GM23248 (cell line): ENCODE measurements at regions not wholly inside any gene's neighbourhood (a gene's known extent, or its start where the extent isn't known, plus 50 kb on each side); places are given as distances from the start of the nearest gene placed in this dataset.

Experiments used
- DNase-seq: peaks from one replicate; pipeline ENCODE4 v3.0.0-alpha.2; 2015
- H2AFZ ChIP-seq: fragments of 200-600 bp; sonication (generic); 2 replicates; pipeline ENCODE4 v1.6.1; 2016; ENCODE audit warnings: antibody characterized with exemption
- H3F3A ChIP-seq: fragments of 200-600 bp; sonication (generic); 2 replicates; pipeline ENCODE4 v1.6.1; 2016; ENCODE audit warnings: mild to moderate bottlenecking, antibody characterized with exemption, mixed run types; ENCODE audit not compliant: insufficient read depth
- H3K27ac ChIP-seq: fragments of 200-600 bp; sonication (generic); 2 replicates; pipeline ENCODE4 v1.5.1; 2016; ENCODE audit warnings: mild to moderate bottlenecking
- H3K27me3 ChIP-seq: fragments of 200-600 bp; sonication (generic); replicated peaks from 2 replicates; pipeline ENCODE4 v1.6.1; 2016; ENCODE audit warnings: mild to moderate bottlenecking; ENCODE audit not compliant: insufficient read depth
- H3K36me3 ChIP-seq: fragments of 200-600 bp; sonication (generic); 2 replicates; pipeline ENCODE4 v1.6.1; 2016; ENCODE audit warnings: low read depth, mild to moderate bottlenecking
- H3K4me1 ChIP-seq: fragments of 200-600 bp; sonication (generic); 2 replicates; pipeline ENCODE4 v1.6.1; 2016; ENCODE audit warnings: mild to moderate bottlenecking; ENCODE audit not compliant: insufficient read depth
- H3K4me2 ChIP-seq: fragments of 200-600 bp; sonication (generic); one replicate; pipeline ENCODE4 v1.6.1; 2016; ENCODE audit warnings: mild to moderate bottlenecking; ENCODE audit not compliant: unreplicated experiment
- H3K4me3 ChIP-seq: fragments of 200-600 bp; sonication (generic); 2 replicates; pipeline ENCODE4 v1.5.1; 2016; ENCODE audit warnings: mild to moderate bottlenecking
- H3K79me2 ChIP-seq: fragments of 200-600 bp; sonication (generic); 2 replicates; pipeline ENCODE4 v1.6.1; 2016; ENCODE audit warnings: mild to moderate bottlenecking; ENCODE audit not compliant: insufficient read depth
- H3K9ac ChIP-seq: fragments of 200-600 bp; sonication (generic); 2 replicates; pipeline ENCODE4 v1.6.1; 2016; ENCODE audit warnings: mild to moderate bottlenecking
- H3K9me2 ChIP-seq: fragments of 200-600 bp; sonication (generic); 2 replicates; pipeline ENCODE4 v1.6.1; 2016; ENCODE audit warnings: mixed run types, mild to moderate bottlenecking, moderate library complexity; ENCODE audit not compliant: insufficient read depth
- H3K9me3 ChIP-seq: fragments of 200-600 bp; sonication (generic); one replicate; pipeline ENCODE4 v1.6.1; 2017; ENCODE audit warnings: low read depth
- H4K20me1 ChIP-seq: fragments of 200-600 bp; sonication (generic); 2 replicates; pipeline ENCODE4 v1.6.0; 2016; ENCODE audit not compliant: insufficient read depth
- EZH2 ChIP-seq: fragments of 200-600 bp; sonication (generic); IDR thresholded peaks from 2 replicates; pipeline ENCODE4 v1.6.1; 2018; ENCODE audit warnings: antibody characterized with exemption, mild to moderate bottlenecking; ENCODE audit not compliant: insufficient read depth, poor library complexity, severe bottlenecking
- EZH2phosphoT487 ChIP-seq: fragments of 200-600 bp; sonication (generic); IDR thresholded peaks from 2 replicates; pipeline ENCODE4 v1.6.1; 2018; ENCODE audit warnings: antibody characterized with exemption, moderate library complexity, mild to moderate bottlenecking, low read depth; ENCODE audit not compliant: insufficient read depth
- WGBS, 2 experiments: methylation state at CpG; one replicate each; pipeline ENCODE4 v1.1.6; 2015 to 2017; ENCODE audit warnings: low lambda C conversion rate in 2 of 2, low coverage in 1 of 2; ENCODE audit errors: missing lambda C conversion rate in 2 of 2; 5-methylcytosine and 5-hydroxymethylcytosine counted together
- in situ Hi-C: fragments of 300-500 bp; cut with MboI; formaldehyde crosslinking; loops from 2 replicates; pipeline ENCODE4 v1.15.0; 2020

- no peak overlapping the region for H3K9ac ChIP-seq
- no peaks in the 10 kb centered on the region for H3F3A ChIP-seq
- WGBS, 2 experiments: 43 to 57% methylated on average over 5 of the region's 5 CpGs
- no peak overlapping the region for H3K4me2 ChIP-seq
- no peaks in the 10 kb centered on the region for H3K9me3 ChIP-seq
- H3K27me3 ChIP-seq: no peaks in the 10 kb centered on the region; the same call in 1 of the 2 replicates
- in situ Hi-C loops: no loop called here
- no peak overlapping the region for H3K27ac ChIP-seq
- H2AFZ ChIP-seq: no peak overlapping the region
- no peaks in the 10 kb centered on the region for H3K79me2 ChIP-seq
- DNase-seq: no peak
- no peaks in the 10 kb centered on the region for H3K9me2 ChIP-seq
- no peaks in the 10 kb centered on the region for H3K4me1 ChIP-seq
- H3K4me3 ChIP-seq: no peak overlapping the region
- TF ChIP-seq EZH2 (no peak), EZH2phosphoT487 (no peak)
- no peaks in the 10 kb centered on the region for H3K36me3 ChIP-seq
- H4K20me1 ChIP-seq: no peaks in the 10 kb centered on the region
Measured at GRCh38 chr13:42474954-42475353, 99.0 kb upstream of the TNFSF11 start.

- Histone ChIP-seq H3K79me2 (no peaks in the 10 kb centered on the region), H3K9me2 (no peaks in the 10 kb centered on the region), H3F3A (no peaks in the 10 kb centered on the region), H3K27ac (no peak overlapping the region), H3K9ac (no peak overlapping the region), H2AFZ (no peak overlapping the region), H3K36me3 (no peaks in the 10 kb centered on the region), H4K20me1 (no peaks in the 10 kb centered on the region), H3K4me2 (no peak overlapping the region), H3K4me1 (no peaks in the 10 kb centered on the region), H3K4me3 (no peak overlapping the region), H3K27me3 (peaks cover 4% of the 10 kb centered on the region), H3K9me3 (no peaks in the 10 kb centered on the region)
- TF ChIP-seq EZH2: no peak
- no peak for TF ChIP-seq EZH2phosphoT487
- 4 to 12% methylated on average over 10 of the region's 10 CpGs for WGBS, 2 experiments
- no peak for DNase-seq
- in situ Hi-C loops: no loop called here
Measured at GRCh38 chr13:42477596-42478190, 96.3 kb upstream of the TNFSF11 start.

- TF ChIP-seq EZH2 (no peak), EZH2phosphoT487 (no peak)
- no peak overlapping the region for H3K9ac ChIP-seq
- no peak overlapping the region for H2AFZ ChIP-seq
- H3K36me3 ChIP-seq: no peaks in the 10 kb centered on the region
- WGBS, 2 experiments: 67% methylated on average over 3 of the region's 3 CpGs
- no peaks in the 10 kb centered on the region for H3K4me1 ChIP-seq
- no peak overlapping the region for H3K4me2 ChIP-seq
- H3K27me3 ChIP-seq: peaks cover 11% of the 10 kb centered on the region
- no peaks in the 10 kb centered on the region for H3K9me2 ChIP-seq
- H3K9me3 ChIP-seq: no peaks in the 10 kb centered on the region
- peak; percentile 34 for DNase-seq
- no peaks in the 10 kb centered on the region for H3F3A ChIP-seq
- no peaks in the 10 kb centered on the region for H3K79me2 ChIP-seq
- H4K20me1 ChIP-seq: no peaks in the 10 kb centered on the region
- H3K4me3 ChIP-seq: no peak overlapping the region
- in situ Hi-C loops: no loop called here
- no peak overlapping the region for H3K27ac ChIP-seq
Measured at GRCh38 chr13:42478531-42479156, 95.3 kb upstream of the TNFSF11 start.

- Histone ChIP-seq H4K20me1 (no peaks in the 10 kb centered on the region), H3F3A (peaks cover 14% of the 10 kb centered on the region; the same call in 1 of the 2 replicates), H3K27ac (no peak overlapping the region), H3K9me2 (no peaks in the 10 kb centered on the region), H3K4me1 (peaks cover 12% of the 10 kb centered on the region), H3K4me2 (no peak overlapping the region), H3K36me3 (no peaks in the 10 kb centered on the region), H3K9me3 (no peaks in the 10 kb centered on the region), H3K27me3 (peaks cover 51% of the 10 kb centered on the region), H2AFZ (no peak overlapping the region), H3K4me3 (no peak overlapping the region), H3K79me2 (no peaks in the 10 kb centered on the region), H3K9ac (no peak overlapping the region)
- in situ Hi-C loops: no loop called here
- TF ChIP-seq EZH2 (no peak), EZH2phosphoT487 (no peak)
- no peak for DNase-seq
Measured at GRCh38 chr13:42484386-42484785, 89.6 kb upstream of the TNFSF11 start.

DNA sequence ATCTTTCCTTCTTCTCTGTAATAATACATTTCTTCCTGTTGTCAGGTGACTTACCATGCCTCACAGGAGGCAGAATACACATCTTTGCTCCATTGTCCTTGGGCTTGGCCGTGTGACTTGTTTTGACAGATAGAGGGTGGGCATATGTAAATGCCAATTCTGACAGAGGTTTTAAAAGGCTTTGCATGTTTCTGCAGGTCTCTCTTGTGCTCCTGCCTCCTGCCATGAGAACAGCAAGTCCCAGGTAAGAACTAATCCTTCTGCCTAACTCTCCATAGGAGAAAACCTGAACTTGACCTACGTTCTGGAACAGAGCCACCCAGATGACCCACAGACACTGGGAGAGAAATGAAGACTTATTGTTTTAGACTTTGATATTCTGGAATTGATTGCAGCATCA is 88.7 kb upstream of the TNFSF11 start:
- Histone ChIP-seq H3K27ac (no peak overlapping the region), H3K79me2 (no peaks in the 10 kb centered on the region), H3K27me3 (peaks cover 58% of the 10 kb centered on the region), H3K36me3 (no peaks in the 10 kb centered on the region), H2AFZ (no peak overlapping the region), H3K9ac (no peak overlapping the region), H4K20me1 (no peaks in the 10 kb centered on the region), H3K9me2 (no peaks in the 10 kb centered on the region), H3K4me1 (peaks cover 12% of the 10 kb centered on the region), H3K9me3 (no peaks in the 10 kb centered on the region), H3K4me2 (no peak overlapping the region), H3K4me3 (no peak overlapping the region), H3F3A (peaks cover 14% of the 10 kb centered on the region; the same call in 1 of the 2 replicates)
- 9 to 15% methylated on average over 2 of the region's 2 CpGs for WGBS, 2 experiments
- in situ Hi-C loops: no loop called here
- TF ChIP-seq EZH2: no peak
- no peak for TF ChIP-seq EZH2phosphoT487
- DNase-seq: no peak
